NCI-H526 treated with DMSO at 0.1 percent for 48 hours (cell line): ENCODE measurements at regions not wholly inside any gene's neighbourhood (a gene's known extent, or its start where the extent isn't known, plus 50 kb on each side); places are given as distances from the start of the nearest gene placed in this dataset.

ENCODE experiments used
- DNase-seq: peaks from one replicate; lab custom pipeline; 2025; lab: John Stamatoyannopoulos, UW

GRCh38 chr4:58935332-58935731 lies 1825.1 kb upstream of the IGFBP7 start:
- DNase-seq, result no peak

DNA sequence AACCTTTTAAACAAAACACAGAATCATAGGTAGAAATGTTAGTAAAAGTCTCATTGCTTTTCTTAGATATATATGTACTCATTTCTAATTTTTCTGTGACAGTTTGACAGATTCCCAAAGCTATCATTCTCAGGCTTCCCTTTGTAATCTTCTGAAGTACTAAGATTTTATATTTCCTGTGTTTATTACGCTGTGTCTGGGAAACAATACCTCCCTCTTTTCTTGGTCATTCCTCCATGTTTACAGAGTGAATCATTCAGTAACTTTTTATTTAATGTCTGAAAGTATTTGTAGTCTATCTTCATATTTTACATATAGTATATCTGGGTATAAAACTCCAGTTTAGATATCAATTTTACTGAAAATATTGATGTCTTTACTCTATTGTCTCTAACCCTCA lies 1826.3 kb upstream of the IGFBP7 start:
- DNase-seq, result no peak

- DNase-seq, result no peak
These were observed 1830.0 kb upstream of the IGFBP7 start for GRCh38 chr4:58940167-58940566.

GRCh38 chr4:58941286-58941685 lies 1831.1 kb upstream of the IGFBP7 start:
- no peak for DNase-seq

DNA sequence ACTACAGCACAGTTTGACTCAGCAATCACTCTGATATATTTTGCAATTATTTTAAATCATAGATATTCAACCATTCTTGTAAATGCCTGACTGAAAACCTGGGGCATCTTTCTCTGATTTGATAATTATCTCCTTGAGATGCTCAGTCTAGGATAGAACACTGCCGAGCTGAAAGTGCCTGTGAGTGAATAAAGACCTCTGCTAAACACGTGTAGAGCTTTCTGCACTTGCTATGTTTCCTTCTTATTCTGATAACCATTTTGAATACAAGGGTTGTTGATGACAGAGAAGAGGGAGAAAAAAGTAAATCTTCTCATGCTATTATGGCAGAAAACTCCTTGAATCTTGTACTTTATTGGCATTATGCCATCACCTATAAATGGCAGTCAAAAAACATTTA lies 1843.4 kb upstream of the IGFBP7 start:
- no peak for DNase-seq

DNA sequence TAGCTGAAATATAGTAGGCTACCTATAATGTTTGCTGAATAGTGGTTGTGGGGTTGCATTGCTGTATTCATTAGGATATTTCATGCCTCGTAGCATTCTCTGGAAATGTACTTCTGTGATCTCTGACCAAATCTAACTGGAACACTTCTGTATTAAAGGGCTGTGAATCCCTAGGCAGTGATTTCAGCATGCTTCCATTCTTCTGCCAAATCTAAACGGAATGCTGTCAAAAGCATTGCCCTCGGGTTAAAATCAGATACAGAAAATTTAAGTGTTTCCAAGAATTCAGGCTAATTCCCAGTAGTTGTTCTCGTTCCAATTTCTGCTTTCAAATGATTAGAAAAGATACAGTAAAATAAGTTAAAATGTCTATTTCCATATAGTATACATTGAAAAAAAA lies 1847.5 kb upstream of the IGFBP7 start:
- no peak for DNase-seq

DNA sequence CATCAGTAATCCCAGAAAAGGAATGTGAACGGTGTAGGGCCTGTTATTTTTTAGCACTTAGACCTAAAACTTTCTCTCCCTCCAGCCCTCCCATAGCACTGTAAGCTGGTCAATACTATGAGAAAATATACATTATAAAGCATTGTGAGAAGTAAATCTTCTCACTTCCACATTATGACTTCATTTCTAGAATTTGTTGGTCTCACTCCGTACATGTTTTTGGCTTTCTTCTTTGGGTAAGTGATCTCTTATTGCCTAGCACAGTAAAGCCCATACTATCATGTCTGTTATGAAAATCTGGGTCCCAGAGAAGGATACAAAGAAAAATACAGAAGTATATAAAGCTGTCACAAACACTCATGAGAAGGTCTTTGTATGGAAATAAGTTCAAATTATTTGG lies 1851.1 kb upstream of the IGFBP7 start:
- no peak for DNase-seq

DNA sequence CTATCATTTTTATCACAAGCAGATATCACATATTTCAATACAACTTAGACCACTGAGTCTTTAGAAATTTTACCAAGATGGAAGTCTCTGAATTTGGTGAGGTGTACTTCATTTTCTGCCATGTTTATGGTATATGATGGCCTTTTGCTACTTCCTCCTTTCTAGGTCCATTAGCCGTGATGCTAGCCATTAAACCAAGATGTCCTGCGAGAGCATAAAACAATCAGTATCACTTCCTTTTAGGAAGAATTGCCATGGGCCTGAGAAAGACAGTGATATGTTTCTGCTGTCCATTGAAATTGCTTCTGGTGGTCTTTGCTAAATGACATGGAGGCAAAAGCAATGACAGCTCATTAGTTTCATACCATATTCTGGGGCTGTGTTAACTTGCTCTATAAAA lies 1851.7 kb upstream of the IGFBP7 start:
- DNase-seq, result no peak

GRCh38 chr4:58962424-58962823 lies 1852.2 kb upstream of the IGFBP7 start:
- DNase-seq, result no peak

GRCh38 chr4:58981828-58982227 lies 1871.6 kb upstream of the IGFBP7 start:
- no peak for DNase-seq

GRCh38 chr4:58983887-58984286 lies 1873.7 kb upstream of the IGFBP7 start:
- DNase-seq, result no peak

DNA sequence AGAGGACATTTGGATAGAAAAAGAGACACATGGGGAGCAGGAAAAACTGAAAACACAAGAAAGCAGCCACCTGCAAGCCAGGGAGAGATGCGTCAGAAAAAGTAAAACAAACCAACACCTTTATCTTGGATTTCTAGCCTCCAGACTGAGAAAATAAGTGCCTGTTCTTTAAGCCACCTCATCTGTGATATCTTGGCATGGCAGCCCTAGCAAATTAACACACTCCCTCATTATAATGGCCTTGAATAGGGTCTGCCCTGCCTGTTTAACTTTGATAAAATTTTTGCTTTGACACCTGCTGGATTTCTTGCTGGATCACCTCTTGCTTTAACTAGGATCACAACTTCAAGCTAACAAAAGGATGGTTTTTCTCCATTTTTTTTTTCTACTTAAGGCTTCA lies 1892.0 kb upstream of the IGFBP7 start:
- no peak for DNase-seq

GRCh38 chr4:59024257-59024656 lies 1914.1 kb upstream of the IGFBP7 start:
- no peak for DNase-seq

DNA sequence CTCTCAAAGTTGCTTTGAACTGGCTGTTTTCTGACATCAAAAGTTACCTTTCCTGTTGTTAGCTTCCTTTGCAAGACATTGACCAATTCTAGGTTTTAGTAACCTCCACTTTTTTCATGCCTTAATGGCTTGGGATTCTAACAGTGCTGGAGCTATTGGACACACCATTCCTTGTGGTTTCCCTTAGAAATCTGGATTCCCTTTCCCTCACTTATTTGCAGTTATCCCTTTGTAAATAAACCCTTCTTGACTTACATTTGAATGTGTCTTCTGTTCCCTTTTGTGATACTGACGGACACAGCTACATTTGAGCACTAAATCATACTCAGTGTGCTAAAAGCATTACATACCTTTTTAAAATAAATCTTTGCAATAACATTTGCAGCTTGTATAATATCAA lies 1927.6 kb upstream of the IGFBP7 start:
- DNase-seq, result no peak

GRCh38 chr4:59039046-59039445 lies 1928.9 kb upstream of the IGFBP7 start:
- no peak for DNase-seq

- DNase-seq, result no peak
These were observed 1934.2 kb upstream of the IGFBP7 start for GRCh38 chr4:59044286-59044900.

DNA sequence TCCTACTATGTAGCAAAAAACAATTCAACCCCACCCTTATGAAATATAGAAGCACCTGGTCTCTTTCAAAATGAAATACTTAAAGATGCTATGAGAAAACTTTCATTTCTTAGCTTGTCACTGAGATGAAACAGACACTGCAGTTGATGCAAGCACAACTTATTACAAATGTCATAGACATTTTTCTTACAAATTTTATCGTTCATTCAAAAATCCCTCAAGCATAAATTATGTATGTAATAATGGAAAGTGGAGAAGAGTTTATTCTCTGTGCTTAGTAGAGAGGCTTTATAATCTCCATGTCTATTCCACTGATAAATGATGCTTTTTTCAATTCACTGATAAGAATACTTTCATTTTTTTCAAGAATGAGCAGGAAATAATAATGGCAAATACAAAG lies 1943.9 kb upstream of the IGFBP7 start:
- no peak for DNase-seq

GRCh38 chr4:59057804-59058203 lies 1947.6 kb upstream of the IGFBP7 start:
- no peak for DNase-seq

DNA sequence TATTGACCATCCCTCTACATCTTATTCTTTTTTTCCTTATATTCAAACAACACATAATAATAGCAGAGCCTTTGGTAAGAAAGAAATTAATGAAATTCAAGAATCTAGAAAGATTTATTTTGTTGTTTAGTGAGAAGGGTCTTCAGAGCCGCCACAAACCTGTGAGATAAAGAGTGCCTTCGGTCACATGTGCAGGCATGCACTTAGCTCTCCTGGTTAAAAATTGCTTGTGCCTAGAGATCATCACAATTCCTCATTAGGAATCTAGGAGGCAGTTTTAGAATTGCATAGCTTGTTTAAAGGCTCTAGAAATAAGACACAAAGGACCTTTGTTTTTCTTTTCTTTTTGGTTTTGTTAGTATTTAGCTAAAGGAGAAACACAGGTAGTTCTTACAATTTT lies 1948.4 kb upstream of the IGFBP7 start:
- no peak for DNase-seq

DNA sequence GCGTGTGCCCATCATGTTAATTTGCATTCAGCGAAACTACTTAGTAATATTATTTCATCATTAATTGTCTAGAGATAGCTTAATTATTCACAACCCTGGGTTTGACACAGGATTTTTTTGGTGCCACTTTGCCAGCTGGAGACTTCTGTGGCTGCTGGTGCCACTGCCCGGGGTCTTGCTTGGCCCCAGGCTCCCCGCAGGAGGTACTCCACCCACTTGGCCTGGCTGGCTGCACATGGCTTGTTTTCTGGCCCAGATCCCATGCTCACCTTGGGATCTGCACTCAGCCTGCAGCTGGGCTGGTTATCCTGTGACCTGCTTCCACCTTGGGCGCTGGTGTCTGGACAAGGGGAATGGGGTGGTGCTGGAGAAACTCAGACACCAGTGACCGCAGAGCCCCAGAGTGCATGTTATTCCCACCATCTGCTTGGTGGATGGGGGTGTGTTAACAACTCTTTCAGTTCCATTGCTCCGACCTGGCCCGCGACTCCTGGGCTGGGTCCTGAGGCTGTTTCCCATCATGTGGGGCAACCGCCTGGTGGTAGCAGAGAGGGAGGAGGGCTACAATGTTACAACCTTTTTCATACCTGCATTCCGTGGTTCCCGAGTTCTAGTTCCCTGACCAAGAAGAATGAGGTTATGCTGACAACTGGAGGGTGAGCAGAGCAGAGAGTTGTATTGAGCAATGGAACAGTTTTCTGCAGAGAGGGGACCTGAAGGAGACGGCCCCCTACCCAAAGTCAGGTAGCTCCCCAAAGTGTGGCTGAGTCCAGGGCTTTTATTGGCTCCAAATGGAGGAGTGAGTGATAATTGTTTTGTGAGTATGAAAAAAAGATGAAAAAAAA lies 1950.0 kb upstream of the IGFBP7 start:
- DNase-seq, result no peak

DNA sequence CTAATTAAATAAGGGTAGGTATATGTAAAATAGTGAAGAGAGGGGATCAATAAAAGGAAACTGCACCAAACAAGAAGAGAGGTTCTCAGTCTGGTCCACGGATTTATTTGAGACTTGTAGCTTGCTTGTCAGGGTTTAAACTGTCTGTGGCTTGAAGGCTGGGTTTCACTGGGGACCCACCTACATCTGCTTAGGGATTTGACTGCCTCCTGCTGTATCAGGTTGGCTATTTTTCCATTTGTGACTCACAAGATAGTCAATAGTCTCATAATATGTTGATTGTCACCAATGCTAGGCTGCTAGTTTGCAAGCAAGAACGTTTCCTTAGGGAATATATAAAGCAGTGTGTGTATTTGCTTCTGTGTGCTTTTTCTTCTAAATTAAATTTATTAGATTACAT lies 1950.7 kb upstream of the IGFBP7 start:
- DNase-seq, result no peak

DNA sequence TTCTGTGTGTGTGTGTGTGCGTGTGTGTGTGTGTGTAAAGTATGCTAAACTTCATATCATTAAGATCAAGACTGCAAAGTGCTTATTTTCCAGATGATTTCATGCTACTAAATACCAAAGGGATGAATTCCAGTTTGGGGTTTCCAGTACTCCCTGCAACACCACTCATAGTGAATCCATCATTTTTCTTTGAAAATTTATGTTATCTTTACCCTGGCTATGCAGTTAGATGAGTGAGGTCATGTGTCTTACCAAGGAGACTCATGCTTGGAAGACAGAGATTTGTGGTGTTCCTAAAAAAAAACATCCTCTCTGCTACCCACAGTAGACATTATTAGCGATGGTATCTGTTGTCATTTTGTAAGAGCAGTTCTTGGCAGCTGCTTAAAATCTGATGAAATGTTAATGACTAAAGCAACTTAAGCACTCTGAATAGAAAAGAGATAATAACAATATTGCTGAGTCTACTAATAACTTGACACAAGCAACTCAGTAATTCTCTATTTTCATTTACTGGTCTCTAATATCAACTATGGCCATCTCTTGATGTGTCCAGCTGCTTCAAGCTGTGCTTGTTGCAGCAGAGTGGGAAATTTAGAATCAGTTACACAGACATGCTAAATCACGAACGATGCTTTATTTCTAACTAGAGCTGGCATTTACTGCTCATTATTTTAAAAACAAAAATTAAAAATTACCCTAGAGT lies 1953.0 kb upstream of the IGFBP7 start:
- no peak for DNase-seq

DNA sequence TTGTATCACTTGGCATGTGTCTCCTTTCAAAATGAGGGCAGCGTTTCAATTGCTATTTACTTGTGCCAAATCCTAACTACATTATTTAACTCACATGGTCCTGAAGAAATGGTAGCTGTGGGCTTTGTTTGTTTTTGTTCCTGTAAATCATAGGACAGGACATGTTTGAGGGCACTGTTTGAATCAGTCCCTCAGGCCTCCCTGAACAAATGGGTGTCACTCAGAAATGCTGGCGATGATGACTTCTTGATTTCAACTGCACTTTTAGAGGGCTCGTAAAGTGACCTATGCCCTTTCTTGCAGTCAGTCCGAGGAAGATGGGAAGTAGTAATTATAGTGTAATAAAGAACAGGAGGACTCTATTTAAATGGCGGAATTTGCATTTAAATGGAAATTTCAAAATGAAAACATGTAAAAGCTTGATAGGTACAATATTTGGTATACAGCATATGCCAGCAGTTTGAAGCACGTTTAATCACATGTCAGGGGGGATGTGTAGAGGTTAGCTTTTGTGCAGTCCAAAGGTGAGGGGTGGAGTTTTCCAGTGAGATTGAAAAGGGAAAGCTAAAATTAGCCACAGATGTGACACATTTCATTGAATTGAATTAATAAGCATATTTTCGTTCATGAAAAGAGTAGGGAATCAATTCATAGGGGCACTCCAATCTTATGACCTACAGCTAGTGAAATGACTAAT lies 1958.7 kb upstream of the IGFBP7 start:
- no peak for DNase-seq
